ENCODE measurements at regions not wholly inside any gene's neighbourhood (a gene's known extent, or its start where the extent isn't known, plus 50 kb on each side); places are given as distances from the start of the nearest gene placed in this dataset.

GRCh38 chr12:111022386-111022785 is 102.0 kb upstream of the MYL2 start (continued):
- TF ChIP-seq CHD7 (IDR thresholded peaks at IDR 0.05; ENCODE audit: insufficient replicate concordance, low read length) (no peak), TAF1 (IDR thresholded peaks at IDR 0.05; ENCODE audit: low read depth, low read length) (no peak), SP1 (IDR thresholded peaks at IDR 0.05; ENCODE audit: low read depth, low read length) (no peak), EP300 (IDR thresholded peaks at IDR 0.05; ENCODE audit: borderline replicate concordance in 1 of 2, low read depth in 2 of 2, low read length in 2 of 2) (no peak), EGR1 (IDR thresholded peaks at IDR 0.05; ENCODE audit: borderline replicate concordance, low read depth, low read length) (no peak), ZNF274 (IDR thresholded peaks at IDR 0.05; ENCODE audit: borderline replicate concordance, extremely low read depth, low read length) (no peak), KDM1A (IDR thresholded peaks at IDR 0.05; ENCODE audit: borderline replicate concordance, low read length) (no peak), SP4 (IDR thresholded peaks at IDR 0.05; ENCODE audit: low read length) (no peak), GABPA (IDR thresholded peaks at IDR 0.05; ENCODE audit: borderline replicate concordance, insufficient read depth, low read length) (no peak), BCL11A (IDR thresholded peaks at IDR 0.05; ENCODE audit: low read depth in 2 of 2, low read length in 2 of 2) (no peak), E2F6 (IDR thresholded peaks at IDR 0.05) (no peak), EZH2 (IDR thresholded peaks at IDR 0.05; ENCODE audit: low read depth, low read length, severe bottlenecking) (no peak)
